GM12874 (cell line): ENCODE measurements at regions not wholly inside any gene's neighbourhood (a gene's known extent, or its start where the extent isn't known, plus 50 kb on each side); places are given as distances from the start of the nearest gene placed in this dataset.

Experiments
- TF ChIP-seq, protein P1 (sequence below): IDR thresholded peaks from 2 replicates; pipeline ENCODE4 v1.5.1; 2011; ENCODE audit warnings: low read depth, mild to moderate bottlenecking, control low read depth, low read length, moderate library complexity; ENCODE audit not compliant: insufficient read depth

GRCh38 chr2:236861196-236861875 is 224.4 kb upstream of the COPS8 start:
- TF ChIP-seq, protein P1, sequence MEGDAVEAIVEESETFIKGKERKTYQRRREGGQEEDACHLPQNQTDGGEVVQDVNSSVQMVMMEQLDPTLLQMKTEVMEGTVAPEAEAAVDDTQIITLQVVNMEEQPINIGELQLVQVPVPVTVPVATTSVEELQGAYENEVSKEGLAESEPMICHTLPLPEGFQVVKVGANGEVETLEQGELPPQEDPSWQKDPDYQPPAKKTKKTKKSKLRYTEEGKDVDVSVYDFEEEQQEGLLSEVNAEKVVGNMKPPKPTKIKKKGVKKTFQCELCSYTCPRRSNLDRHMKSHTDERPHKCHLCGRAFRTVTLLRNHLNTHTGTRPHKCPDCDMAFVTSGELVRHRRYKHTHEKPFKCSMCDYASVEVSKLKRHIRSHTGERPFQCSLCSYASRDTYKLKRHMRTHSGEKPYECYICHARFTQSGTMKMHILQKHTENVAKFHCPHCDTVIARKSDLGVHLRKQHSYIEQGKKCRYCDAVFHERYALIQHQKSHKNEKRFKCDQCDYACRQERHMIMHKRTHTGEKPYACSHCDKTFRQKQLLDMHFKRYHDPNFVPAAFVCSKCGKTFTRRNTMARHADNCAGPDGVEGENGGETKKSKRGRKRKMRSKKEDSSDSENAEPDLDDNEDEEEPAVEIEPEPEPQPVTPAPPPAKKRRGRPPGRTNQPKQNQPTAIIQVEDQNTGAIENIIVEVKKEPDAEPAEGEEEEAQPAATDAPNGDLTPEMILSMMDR, result no peak

- TF ChIP-seq, protein P1, result no peak
These were observed 223.7 kb upstream of the COPS8 start for GRCh38 chr2:236861944-236862343.

DNA sequence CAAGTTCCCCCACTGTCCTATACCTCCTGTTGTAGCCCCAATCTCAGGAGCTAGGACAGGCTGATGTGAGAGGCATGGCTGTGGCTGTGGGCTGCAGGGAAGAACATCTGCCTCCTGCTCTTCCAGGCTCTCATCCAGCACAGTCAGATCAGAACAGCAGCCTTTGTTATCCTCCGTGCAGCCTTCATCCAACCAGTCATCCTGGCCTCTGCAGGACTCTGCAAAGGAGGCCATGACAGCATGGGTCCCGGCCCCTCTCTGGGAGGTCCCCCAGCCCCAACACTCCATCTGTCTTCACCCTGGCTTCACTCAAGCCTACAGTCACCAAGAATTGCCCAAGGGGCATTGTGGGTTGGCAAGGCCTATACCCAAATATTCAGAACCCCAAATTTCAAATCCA is 223.2 kb upstream of the COPS8 start:
- TF ChIP-seq, protein P1, result no peak

GRCh38 chr2:236862961-236863728 is 222.5 kb upstream of the COPS8 start:
- TF ChIP-seq, protein P1, result no peak

GRCh38 chr2:236863729-236864126 is 222.0 kb upstream of the COPS8 start:
- TF ChIP-seq, protein P1, result no peak

DNA sequence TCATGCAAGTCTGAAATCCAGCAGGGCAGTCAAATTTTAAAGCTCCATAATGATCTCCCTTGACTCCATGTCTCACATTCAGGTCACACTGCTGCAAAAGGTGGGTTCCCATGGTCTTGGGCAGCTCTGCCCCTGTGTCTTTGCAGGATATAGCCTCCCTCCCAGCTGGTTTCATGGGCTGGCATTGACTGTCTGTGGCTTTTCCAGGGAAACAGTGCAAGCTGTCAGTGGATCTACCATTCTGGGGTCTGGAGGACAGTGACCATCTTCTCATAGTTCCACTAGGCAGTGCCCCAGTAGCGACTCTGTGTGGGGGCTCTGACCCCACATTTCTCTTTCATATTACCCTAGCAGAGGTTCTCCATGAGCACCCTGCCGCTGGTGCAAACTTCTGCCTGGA is 220.6 kb upstream of the COPS8 start:
- TF ChIP-seq, protein P1, result no peak

- TF ChIP-seq, protein P1, result no peak
These were observed 218.9 kb upstream of the COPS8 start for GRCh38 chr2:236866542-236867340.
